Mesendoderm (in vitro differentiated cells): ENCODE measurements at regions not wholly inside any gene's neighbourhood (a gene's known extent, or its start where the extent isn't known, plus 50 kb on each side); places are given as distances from the start of the nearest gene placed in this dataset.

Experiments
- DNase-seq: peaks from one replicate; pipeline ENCODE4 v3.0.0; 2013
- H2AK5ac ChIP-seq: 2 replicates; pipeline ENCODE4 v1.6.1; 2013; ENCODE audit warnings: low read length, inconsistent platforms
- H2BK120ac ChIP-seq: 2 replicates; pipeline ENCODE4 v1.6.1; 2013; ENCODE audit warnings: low read depth, mild to moderate bottlenecking, low read length, moderate library complexity, mixed read lengths
- H2BK15ac ChIP-seq: replicated peaks from 2 replicates; pipeline ENCODE4 v1.6.1; 2013; ENCODE audit warnings: low read depth, mild to moderate bottlenecking, moderate library complexity
- H2BK5ac ChIP-seq: 2 replicates; pipeline ENCODE4 v1.6.1; 2013; ENCODE audit warnings: low read length, inconsistent platforms
- H3K18ac ChIP-seq: 2 replicates; pipeline ENCODE4 v1.6.1; 2013; ENCODE audit warnings: mild to moderate bottlenecking, low read length, mixed read lengths
- H3K23ac ChIP-seq: one replicate; pipeline ENCODE4 v1.6.1; 2013; ENCODE audit warnings: low read length
- H3K27ac ChIP-seq: 2 replicates; pipeline ENCODE4 v1.5.1; 2013; ENCODE audit warnings: low read depth, mild to moderate bottlenecking, inconsistent platforms, low read length, moderate library complexity
- H3K27me3 ChIP-seq: 2 replicates; pipeline ENCODE4 v1.6.1; 2013; ENCODE audit warnings: low read length, control low read depth, mild to moderate bottlenecking, inconsistent platforms; ENCODE audit not compliant: insufficient read depth, poor library complexity
- H3K36me3 ChIP-seq: 2 replicates; pipeline ENCODE4 v1.6.1; 2013; ENCODE audit warnings: low read length, inconsistent platforms; ENCODE audit not compliant: control insufficient read depth, insufficient read depth
- H3K4ac ChIP-seq: one replicate; pipeline ENCODE4 v1.6.1; 2013; ENCODE audit warnings: low read depth, mild to moderate bottlenecking, low read length, moderate library complexity
- H3K4me1 ChIP-seq: 2 replicates; pipeline ENCODE4 v1.6.1; 2013; ENCODE audit warnings: low read depth, low read length, inconsistent platforms; ENCODE audit not compliant: control insufficient read depth
- H3K4me2 ChIP-seq: 2 replicates; pipeline ENCODE4 v1.6.1; 2013; ENCODE audit warnings: low read length
- H3K4me3 ChIP-seq: 2 replicates; pipeline ENCODE4 v1.5.1; 2013; ENCODE audit warnings: mild to moderate bottlenecking, low read length
- H3K56ac ChIP-seq: one replicate; pipeline ENCODE4 v1.6.1; 2013; ENCODE audit warnings: low read length
- H3K79me1 ChIP-seq: 2 replicates; pipeline ENCODE4 v1.6.1; 2013; ENCODE audit warnings: low read length, inconsistent platforms
- H3K79me2 ChIP-seq: 2 replicates; pipeline ENCODE4 v1.6.1; 2013; ENCODE audit warnings: mild to moderate bottlenecking, low read length; ENCODE audit not compliant: control insufficient read depth, insufficient read depth
- H3K9ac ChIP-seq: 2 replicates; pipeline ENCODE4 v1.6.1; 2013; ENCODE audit warnings: low read length, inconsistent platforms
- H4K5ac ChIP-seq: one replicate; pipeline ENCODE4 v1.6.1; 2013; ENCODE audit warnings: low read length
- H4K8ac ChIP-seq: one replicate; pipeline ENCODE4 v1.6.1; 2013; ENCODE audit warnings: low read depth, mild to moderate bottlenecking, control low read depth, low read length, moderate library complexity
- WGBS: extraction: QIAGEN DNeasy Blood & Tissue Kit; methylation state at CpG from one replicate; pipeline ENCODE4 v1.1.7; 2013; ENCODE audit warnings: low lambda C conversion rate, missing lambda C conversion rate; ENCODE audit not compliant: insufficient coverage; ENCODE audit errors: extremely low coverage; 5-methylcytosine and 5-hydroxymethylcytosine counted together

- WGBS = no CpG with 5 or more reads among the region's 2 CpGs
- H3K56ac ChIP-seq = no peak overlapping the region
- H3K79me1 ChIP-seq = no peaks in the 10 kb centered on the region
- H3K23ac ChIP-seq = no peak overlapping the region
- no peak overlapping the region for H2BK15ac ChIP-seq
- no peak overlapping the region for H2AK5ac ChIP-seq
- H3K4me1 ChIP-seq = no peaks in the 10 kb centered on the region
- no peak overlapping the region for H3K4ac ChIP-seq
- H3K4me3 ChIP-seq = no peak overlapping the region
- H4K5ac ChIP-seq = no peak overlapping the region
- no peaks in the 10 kb centered on the region for H3K27me3 ChIP-seq
- no peak overlapping the region for H3K27ac ChIP-seq
- H3K79me2 ChIP-seq = no peaks in the 10 kb centered on the region
- DNase-seq = no peak
- H3K18ac ChIP-seq = no peak overlapping the region
- H4K8ac ChIP-seq = no peak overlapping the region
- H3K36me3 ChIP-seq = no peaks in the 10 kb centered on the region
- H3K9ac ChIP-seq = no peak overlapping the region
- no peak overlapping the region for H2BK5ac ChIP-seq
- H3K4me2 ChIP-seq = no peak overlapping the region
- H2BK120ac ChIP-seq = no peak overlapping the region
Measured at GRCh38 chr3:145368748-145369147, 792.2 kb downstream of the PLOD2 start.

GRCh38 chr3:145370870-145371269 lies 790.1 kb downstream of the PLOD2 start:
- H4K5ac ChIP-seq = no peak overlapping the region
- no peak overlapping the region for H4K8ac ChIP-seq
- no peak overlapping the region for H2AK5ac ChIP-seq
- H3K79me1 ChIP-seq = no peaks in the 10 kb centered on the region
- H3K4me2 ChIP-seq = no peak overlapping the region
- no peak overlapping the region for H3K18ac ChIP-seq
- WGBS = no CpG with 5 or more reads among the region's 5 CpGs
- no peak for DNase-seq
- H3K23ac ChIP-seq = no peak overlapping the region
- no peak overlapping the region for H2BK5ac ChIP-seq
- H3K36me3 ChIP-seq = no peaks in the 10 kb centered on the region
- H3K4me3 ChIP-seq = no peak overlapping the region
- H2BK15ac ChIP-seq = no peak overlapping the region
- H3K27me3 ChIP-seq = no peaks in the 10 kb centered on the region
- no peak overlapping the region for H3K27ac ChIP-seq
- no peak overlapping the region for H3K4ac ChIP-seq
- H3K79me2 ChIP-seq = no peaks in the 10 kb centered on the region
- H3K56ac ChIP-seq = no peak overlapping the region
- no peaks in the 10 kb centered on the region for H3K4me1 ChIP-seq
- H3K9ac ChIP-seq = no peak overlapping the region
- H2BK120ac ChIP-seq = no peak overlapping the region

DNA sequence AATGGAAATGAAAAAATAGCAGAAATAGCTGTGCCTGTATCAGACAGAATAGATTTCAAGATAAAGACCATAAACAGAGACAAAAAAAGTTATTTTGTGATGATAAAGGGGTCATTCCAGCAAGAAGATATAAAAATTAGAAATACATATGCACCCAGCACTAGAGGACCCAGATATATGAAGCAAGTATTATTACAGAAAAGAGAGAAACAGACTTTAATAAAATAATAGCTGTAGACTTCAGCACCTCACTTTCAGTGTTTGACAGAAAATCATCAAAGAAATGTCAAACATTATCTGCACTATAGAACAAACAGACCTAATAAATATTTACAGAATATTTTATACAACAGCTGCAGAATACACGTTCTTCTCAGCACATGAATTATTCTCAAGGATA lies 783.7 kb downstream of the PLOD2 start:
- Histone ChIP-seq H2AK5ac (no peak overlapping the region), H3K79me1 (no peaks in the 10 kb centered on the region), H3K4ac (no peak overlapping the region), H3K36me3 (no peaks in the 10 kb centered on the region), H3K9ac (no peak overlapping the region), H4K8ac (no peak overlapping the region), H2BK15ac (no peak overlapping the region), H3K56ac (no peak overlapping the region), H3K27me3 (no peaks in the 10 kb centered on the region), H2BK120ac (no peak overlapping the region), H3K23ac (no peak overlapping the region), H2BK5ac (no peak overlapping the region), H3K4me2 (no peak overlapping the region), H3K79me2 (no peaks in the 10 kb centered on the region), H3K27ac (no peak overlapping the region), H4K5ac (no peak overlapping the region), H3K18ac (no peak overlapping the region), H3K4me3 (no peak overlapping the region), H3K4me1 (no peaks in the 10 kb centered on the region)
- WGBS = no CpG with 5 or more reads among the region's 1 CpG
- DNase-seq = no peak

GRCh38 chr3:145383416-145383815 lies 777.6 kb downstream of the PLOD2 start:
- H3K4me3 ChIP-seq = no peak overlapping the region
- no peak overlapping the region for H3K4ac ChIP-seq
- no peak overlapping the region for H3K4me2 ChIP-seq
- no peaks in the 10 kb centered on the region for H3K4me1 ChIP-seq
- no peaks in the 10 kb centered on the region for H3K79me1 ChIP-seq
- H3K23ac ChIP-seq = no peak overlapping the region
- H3K36me3 ChIP-seq = no peaks in the 10 kb centered on the region
- no peak overlapping the region for H3K56ac ChIP-seq
- H3K79me2 ChIP-seq = no peaks in the 10 kb centered on the region
- no peak overlapping the region for H3K18ac ChIP-seq
- no peak overlapping the region for H2BK5ac ChIP-seq
- no peak overlapping the region for H2BK15ac ChIP-seq
- no CpG with 5 or more reads among the region's 3 CpGs for WGBS
- H3K9ac ChIP-seq = no peak overlapping the region
- no peak overlapping the region for H3K27ac ChIP-seq
- no peak overlapping the region for H4K5ac ChIP-seq
- DNase-seq = no peak
- no peaks in the 10 kb centered on the region for H3K27me3 ChIP-seq
- no peak overlapping the region for H2AK5ac ChIP-seq
- H4K8ac ChIP-seq = no peak overlapping the region
- no peak overlapping the region for H2BK120ac ChIP-seq

DNA sequence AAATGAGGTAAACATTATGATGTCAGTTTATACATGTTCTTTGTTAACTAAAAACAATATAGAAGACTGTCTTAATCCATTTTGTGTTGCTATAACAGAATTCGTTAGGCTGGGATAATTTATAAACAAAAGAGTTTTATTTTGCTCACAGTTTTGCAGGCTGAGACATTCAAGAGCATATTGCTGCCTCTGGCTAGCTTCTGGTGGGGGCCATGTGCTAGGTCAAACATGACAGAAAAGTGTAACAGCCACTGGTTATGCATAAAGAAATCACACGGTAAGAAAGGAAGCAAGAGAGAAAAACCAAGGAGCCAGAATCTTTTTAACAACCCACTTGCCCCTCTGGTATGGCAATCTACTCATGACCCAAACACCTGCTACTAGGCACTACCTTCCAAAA lies 776.7 kb downstream of the PLOD2 start:
- Histone ChIP-seq H3K4me3 (no peak overlapping the region), H3K56ac (no peak overlapping the region), H3K27me3 (no peaks in the 10 kb centered on the region), H2AK5ac (no peak overlapping the region), H4K8ac (no peak overlapping the region), H2BK120ac (no peak overlapping the region), H3K27ac (no peak overlapping the region), H3K79me1 (no peaks in the 10 kb centered on the region), H2BK15ac (no peak overlapping the region), H3K9ac (no peak overlapping the region), H2BK5ac (no peak overlapping the region), H3K23ac (no peak overlapping the region), H3K4ac (no peak overlapping the region), H3K36me3 (no peaks in the 10 kb centered on the region), H3K79me2 (no peaks in the 10 kb centered on the region), H3K4me2 (no peak overlapping the region), H3K4me1 (no peaks in the 10 kb centered on the region), H4K5ac (no peak overlapping the region), H3K18ac (no peak overlapping the region)
- no CpG with 5 or more reads among the region's 2 CpGs for WGBS
- no peak for DNase-seq

DNA sequence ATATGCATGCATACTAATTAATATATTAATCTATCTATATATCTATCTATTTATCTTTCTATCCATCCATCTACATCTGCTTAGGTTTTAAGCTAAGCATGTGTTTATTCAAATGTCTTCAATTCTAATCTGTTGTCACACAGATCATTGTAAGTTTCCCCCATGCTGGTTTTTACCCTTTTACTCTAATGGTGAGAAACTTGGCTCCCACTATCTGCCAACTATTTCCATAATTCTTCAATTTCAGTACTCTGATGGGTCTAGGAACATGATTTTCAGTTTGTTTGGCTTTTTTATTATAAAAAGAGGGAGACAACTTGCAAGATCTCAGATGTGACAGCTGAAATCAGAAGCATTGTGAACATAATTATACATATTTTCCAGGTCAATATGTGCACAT lies 773.8 kb downstream of the PLOD2 start:
- Histone ChIP-seq H3K79me2 (no peaks in the 10 kb centered on the region), H3K56ac (no peak overlapping the region), H2AK5ac (no peak overlapping the region), H3K4me1 (no peaks in the 10 kb centered on the region), H4K5ac (no peak overlapping the region), H3K27ac (no peak overlapping the region), H3K18ac (no peak overlapping the region), H3K4ac (no peak overlapping the region), H2BK120ac (no peak overlapping the region), H3K4me3 (no peak overlapping the region), H2BK5ac (no peak overlapping the region), H3K23ac (no peak overlapping the region), H3K4me2 (no peak overlapping the region), H3K79me1 (no peaks in the 10 kb centered on the region), H2BK15ac (no peak overlapping the region), H3K9ac (no peak overlapping the region), H3K36me3 (no peaks in the 10 kb centered on the region), H3K27me3 (no peaks in the 10 kb centered on the region), H4K8ac (no peak overlapping the region)
- no peak for DNase-seq
